Fibroblast of the aortic adventitia (primary cell): ENCODE measurements at regions not wholly inside any gene's neighbourhood (a gene's known extent, or its start where the extent isn't known, plus 50 kb on each side); places are given as distances from the start of the nearest gene placed in this dataset.

Experiments used
- DNase-seq: peaks from one replicate; pipeline ENCODE4 v3.0.0-alpha.2; 2010; ENCODE audit warnings: low read depth
- H3K4me3 ChIP-seq: 2 replicates; pipeline ENCODE4 v1.5.1; 2011; ENCODE audit warnings: low read depth, mild to moderate bottlenecking, control low read depth, low read length, moderate library complexity
- CTCF ChIP-seq: IDR thresholded peaks from 2 replicates; pipeline ENCODE4 v1.5.1; 2011; ENCODE audit warnings: mild to moderate bottlenecking, low read length, control low read depth, inconsistent platforms; ENCODE audit not compliant: insufficient read depth

GRCh38 chr7:42627101-42627500 lies 284.8 kb downstream of the C7orf25 start:
- no peak for TF ChIP-seq CTCF
- DNase-seq, result no peak
- H3K4me3 ChIP-seq, result no peak overlapping the region

- TF ChIP-seq CTCF, result no peak
- no peak for DNase-seq
- H3K4me3 ChIP-seq, result no peak overlapping the region
These were observed 286.4 kb downstream of the C7orf25 start for GRCh38 chr7:42625421-42625820.

GRCh38 chr7:42624471-42624870 lies 287.4 kb downstream of the C7orf25 start:
- no peak for TF ChIP-seq CTCF
- no peak overlapping the region for H3K4me3 ChIP-seq

GRCh38 chr7:42621543-42622219 lies 290.2 kb downstream of the C7orf25 start:
- H3K4me3 ChIP-seq, result no peak overlapping the region
- DNase-seq, result peak; percentile 2
- TF ChIP-seq CTCF, result no peak

More at GRCh38 chr7:42624471-42624870, 287.4 kb downstream of the C7orf25 start:
- DNase-seq, result no peak

GRCh38 chr7:42618651-42619360 lies 293.1 kb downstream of the C7orf25 start:
- DNase-seq, result no peak
- no peak overlapping the region for H3K4me3 ChIP-seq
- no peak for TF ChIP-seq CTCF

GRCh38 chr7:42617806-42618457 lies 293.9 kb downstream of the C7orf25 start:
- H3K4me3 ChIP-seq, result no peak overlapping the region
- TF ChIP-seq CTCF, result no peak
- DNase-seq, result no peak
